Upper lobe of left lung (tissue), 6 donors: ENCODE measurements at regions not wholly inside any gene's neighbourhood (a gene's known extent, or its start where the extent isn't known, plus 50 kb on each side); places are given as distances from the start of the nearest gene placed in this dataset.

ENCODE experiments used
- ATAC-seq, 2 donors: fragments of 200-7000 bp; cut with Tn5 transposase; one replicate each; pipeline ENCODE4 v1.9.1; 2022; ENCODE audit warnings: mild to moderate bottlenecking in 2 of 2, moderate library complexity in 2 of 2; ENCODE audit not compliant: low FRiP score in 2 of 2
- DNase-seq, 2 donors: peaks; one replicate each; pipeline ENCODE4 v3.0.0-alpha.2; 2019 to 2020
- H3K27ac ChIP-seq, 4 donors: fragments of 200-600 bp; sonication (generic); one replicate each; pipeline ENCODE4 v1.5.1; 2016 to 2019
- H3K27me3 ChIP-seq, 4 donors: fragments of 200-600 bp; sonication (generic); one replicate each; pipeline ENCODE4 v1.5.1; 2017 to 2019
- H3K36me3 ChIP-seq, 4 donors: fragments of 200-600 bp; sonication (generic); one replicate each; pipeline ENCODE4 v1.5.1; 2016 to 2019
- H3K4me1 ChIP-seq, 4 donors: fragments of 200-600 bp; sonication (generic); one replicate each; pipeline ENCODE4 v1.5.1; 2018 to 2019
- H3K4me3 ChIP-seq, 4 donors: fragments of 200-600 bp; sonication (generic); one replicate each; pipeline ENCODE4 v1.5.1; 2017 to 2019; ENCODE audit warnings: mild to moderate bottlenecking in 2 of 4, moderate library complexity in 1 of 4
- H3K9me3 ChIP-seq, 4 donors: fragments of 200-600 bp; sonication (generic); one replicate each; pipeline ENCODE4 v1.5.1; 2018 to 2019
- CTCF ChIP-seq, 6 experiments: fragments of 450-650 bp in 4 of 6; fragments of 200-600 bp in 2 of 6; sonication (generic) in 2 of 6; IDR thresholded peaks; one replicate each; pipeline ENCODE4 v1.5.1; 2016 to 2019; ENCODE audit warnings: antibody characterized with exemption in 6 of 6
- EP300 ChIP-seq, 4 donors: sonication (generic); formaldehyde crosslinking; IDR thresholded peaks; one replicate each; pipeline ENCODE4 v1.5.1; 2017; ENCODE audit warnings: antibody characterized with exemption in 4 of 4, control low read depth in 2 of 4
- POLR2A ChIP-seq, 4 donors: fragments of 450-650 bp; IDR thresholded peaks; one replicate each; pipeline ENCODE4 v1.5.1; 2016 to 2017; ENCODE audit warnings: antibody characterized with exemption in 4 of 4, mild to moderate bottlenecking in 2 of 4
- POLR2AphosphoS5 ChIP-seq, 2 donors: sonication (generic); formaldehyde crosslinking; IDR thresholded peaks; one replicate each; pipeline ENCODE4 v1.5.1; 2017; ENCODE audit warnings: antibody characterized with exemption in 2 of 2
- WGBS, 2 donors: methylation state at CpG; one replicate each; pipeline ENCODE4 v1.1.5; 2017 to 2018; 5-methylcytosine and 5-hydroxymethylcytosine counted together
- donor health status: DM: no; HTN: no; CAD: no; lungs with moderate emphysema.
- donor health status: DM: no; HTN: yes; CAD: no; lungs with severe emphysema.

GRCh38 chr3:178475062-178475461 lies 61.2 kb upstream of the KCNMB2 start:
- Histone ChIP-seq H3K36me3 (no peaks in the 10 kb centered on the region), H3K27me3 (no peaks in the 10 kb centered on the region), H3K4me3 (no peak overlapping the region), H3K27ac (no peak overlapping the region), H3K9me3 (no peaks in the 10 kb centered on the region), H3K4me1 (no peaks in the 10 kb centered on the region)
- WGBS, 2 donors: 80 to 82% methylated on average over 3 of the region's 3 CpGs
- TF ChIP-seq POLR2A (IDR thresholded peaks at IDR 0.05) (no peak), CTCF (IDR thresholded peaks at IDR 0.05) (no peak), EP300 (IDR thresholded peaks at IDR 0.05) (no peak), POLR2AphosphoS5 (IDR thresholded peaks at IDR 0.05) (no peak)
- DNase-seq (no peak), ATAC-seq (no peak)

- no peak for TF ChIP-seq EP300 (IDR thresholded peaks at IDR 0.05)
- TF ChIP-seq CTCF (IDR thresholded peaks at IDR 0.05): no peak
- no peak for TF ChIP-seq POLR2AphosphoS5 (IDR thresholded peaks at IDR 0.05)
- TF ChIP-seq POLR2A (IDR thresholded peaks at IDR 0.05): no peak
- ATAC-seq: no peak
Observed at GRCh38 chr3:178476886-178477285, 59.4 kb upstream of the KCNMB2 start.

GRCh38 chr3:178479446-178479845 lies 56.8 kb upstream of the KCNMB2 start:
- H3K27me3 ChIP-seq: no peaks in the 10 kb centered on the region
- no peaks in the 10 kb centered on the region for H3K4me1 ChIP-seq
- no peaks in the 10 kb centered on the region for H3K36me3 ChIP-seq
- H3K4me3 ChIP-seq: no peak overlapping the region
- H3K9me3 ChIP-seq: no peaks in the 10 kb centered on the region
- DNase-seq (no peak), ATAC-seq (no peak)
- no peak overlapping the region for H3K27ac ChIP-seq
- TF ChIP-seq POLR2A (IDR thresholded peaks at IDR 0.05) (no peak), EP300 (IDR thresholded peaks at IDR 0.05) (no peak)
- 52 to 62% methylated on average over 1 of the region's 1 CpG for WGBS, 2 donors

More at GRCh38 chr3:178476886-178477285, 59.4 kb upstream of the KCNMB2 start:
- no peak overlapping the region for H3K27ac ChIP-seq
- no peaks in the 10 kb centered on the region for H3K4me1 ChIP-seq
- 86 to 88% methylated on average over 2 of the region's 2 CpGs for WGBS, 2 donors
- DNase-seq: no peak
- H3K27me3 ChIP-seq: no peaks in the 10 kb centered on the region
- H3K9me3 ChIP-seq: no peaks in the 10 kb centered on the region
- no peaks in the 10 kb centered on the region for H3K36me3 ChIP-seq
- H3K4me3 ChIP-seq: no peak overlapping the region

GRCh38 chr3:178479860-178480259 lies 56.4 kb upstream of the KCNMB2 start:
- H3K4me3 ChIP-seq: no peak overlapping the region
- no peaks in the 10 kb centered on the region for H3K36me3 ChIP-seq
- DNase-seq: peak in 1 of 2 donors; percentile 17
- no peaks in the 10 kb centered on the region for H3K9me3 ChIP-seq
- H3K27ac ChIP-seq: no peak overlapping the region
- 57 to 72% methylated on average over 3 to 4 of the region's 4 CpGs for WGBS, 2 donors
- TF ChIP-seq CTCF (IDR thresholded peaks at IDR 0.05) (no peak), POLR2AphosphoS5 (IDR thresholded peaks at IDR 0.05) (no peak), POLR2A (IDR thresholded peaks at IDR 0.05) (no peak), EP300 (IDR thresholded peaks at IDR 0.05) (no peak)
- H3K27me3 ChIP-seq: no peaks in the 10 kb centered on the region
- no peak for ATAC-seq
- H3K4me1 ChIP-seq: no peaks in the 10 kb centered on the region

GRCh38 chr3:178480274-178480673 lies 56.0 kb upstream of the KCNMB2 start:
- no peak for ATAC-seq
- TF ChIP-seq POLR2AphosphoS5 (IDR thresholded peaks at IDR 0.05): no peak
- no peak for TF ChIP-seq EP300 (IDR thresholded peaks at IDR 0.05)
- no peak for TF ChIP-seq POLR2A (IDR thresholded peaks at IDR 0.05)
- TF ChIP-seq CTCF (IDR thresholded peaks at IDR 0.05): no peak
- WGBS, 2 donors: 88 to 92% methylated on average over 5 of the region's 5 CpGs

More at GRCh38 chr3:178480274-178480673, 56.0 kb upstream of the KCNMB2 start:
- Histone ChIP-seq H3K27me3 (no peaks in the 10 kb centered on the region), H3K36me3 (no peaks in the 10 kb centered on the region), H3K4me1 (no peaks in the 10 kb centered on the region), H3K9me3 (no peaks in the 10 kb centered on the region), H3K27ac (no peak overlapping the region), H3K4me3 (no peak overlapping the region)
- DNase-seq: no peak
